Stimulated activated CD4-positive, alpha-beta T cell treated with anti-CD3 and anti-CD28 coated beads, Interleukin-12 subunit alpha, Interleukin-12 subunit beta, amount 100 ng/mL, for 24 hours (primary cell): ENCODE measurements at regions not wholly inside any gene's neighbourhood (a gene's known extent, or its start where the extent isn't known, plus 50 kb on each side); places are given as distances from the start of the nearest gene placed in this dataset.

Experiments used
- DNase-seq, 2 experiments: peaks; one replicate each; pipeline ENCODE4 v3.0.0-alpha.2; 2020; ENCODE audit warnings: low read depth in 2 of 2

DNA sequence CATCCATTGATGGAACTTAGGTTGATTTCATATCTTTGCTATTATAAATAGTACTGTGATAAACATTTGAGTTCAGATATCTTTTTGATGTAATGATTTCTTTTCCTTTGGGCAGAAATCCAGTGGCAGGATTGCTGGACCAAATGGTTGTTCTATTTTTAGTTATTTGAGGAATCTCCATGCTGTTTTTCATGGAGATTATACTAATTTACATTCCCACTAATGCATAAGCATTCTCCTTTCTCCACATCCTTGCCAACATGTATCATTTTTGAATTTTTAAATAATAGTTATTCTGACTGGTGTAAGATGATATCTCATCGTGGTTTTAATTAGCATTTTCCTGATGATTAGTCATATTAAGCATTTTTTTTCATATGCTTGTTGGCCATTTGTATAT is 144.0 kb upstream of the SUCLG2 start:
- no peak for DNase-seq

DNA sequence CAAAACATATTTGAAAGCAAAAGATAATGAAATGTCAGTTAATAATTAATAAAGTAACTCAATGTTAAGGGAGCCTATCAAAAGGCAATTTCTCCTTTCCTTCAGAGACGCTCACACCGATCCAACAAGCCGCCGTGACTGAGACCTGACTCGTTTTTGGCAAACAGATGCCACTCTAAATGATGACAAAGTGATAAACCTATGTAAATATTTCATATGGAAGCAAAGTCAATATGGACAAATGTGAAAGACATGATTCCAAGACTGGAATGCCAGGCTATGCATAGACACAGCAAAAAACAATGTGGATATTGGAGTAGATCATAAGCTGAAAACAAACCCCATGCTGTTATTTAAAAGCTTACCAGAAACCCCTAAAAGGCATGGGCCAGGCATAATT is 137.2 kb upstream of the SUCLG2 start:
- no peak for DNase-seq

- DNase-seq: peak; percentile 16 to 45
Measured at GRCh38 chr3:67790043-67790442, 135.6 kb upstream of the SUCLG2 start.

DNA sequence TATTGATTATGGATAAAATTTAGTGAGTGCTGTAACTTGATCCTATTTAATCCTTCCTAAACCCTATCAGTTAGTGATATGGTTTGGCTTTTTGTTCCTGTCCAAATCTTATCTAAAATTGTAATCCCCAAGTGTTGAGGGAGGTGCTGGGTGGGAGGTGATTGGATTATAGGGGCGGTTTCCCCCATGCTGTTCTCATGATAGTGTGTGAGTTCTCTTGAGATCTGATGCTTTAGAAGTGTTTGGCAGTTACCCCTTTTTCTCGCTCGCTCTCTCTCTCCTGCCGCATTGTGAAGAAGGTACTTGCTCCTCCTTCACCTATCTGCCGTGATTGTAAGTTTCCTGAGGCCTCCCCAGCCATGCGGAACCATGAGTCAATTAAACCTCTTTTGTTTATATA is 134.0 kb upstream of the SUCLG2 start:
- no peak for DNase-seq

DNA sequence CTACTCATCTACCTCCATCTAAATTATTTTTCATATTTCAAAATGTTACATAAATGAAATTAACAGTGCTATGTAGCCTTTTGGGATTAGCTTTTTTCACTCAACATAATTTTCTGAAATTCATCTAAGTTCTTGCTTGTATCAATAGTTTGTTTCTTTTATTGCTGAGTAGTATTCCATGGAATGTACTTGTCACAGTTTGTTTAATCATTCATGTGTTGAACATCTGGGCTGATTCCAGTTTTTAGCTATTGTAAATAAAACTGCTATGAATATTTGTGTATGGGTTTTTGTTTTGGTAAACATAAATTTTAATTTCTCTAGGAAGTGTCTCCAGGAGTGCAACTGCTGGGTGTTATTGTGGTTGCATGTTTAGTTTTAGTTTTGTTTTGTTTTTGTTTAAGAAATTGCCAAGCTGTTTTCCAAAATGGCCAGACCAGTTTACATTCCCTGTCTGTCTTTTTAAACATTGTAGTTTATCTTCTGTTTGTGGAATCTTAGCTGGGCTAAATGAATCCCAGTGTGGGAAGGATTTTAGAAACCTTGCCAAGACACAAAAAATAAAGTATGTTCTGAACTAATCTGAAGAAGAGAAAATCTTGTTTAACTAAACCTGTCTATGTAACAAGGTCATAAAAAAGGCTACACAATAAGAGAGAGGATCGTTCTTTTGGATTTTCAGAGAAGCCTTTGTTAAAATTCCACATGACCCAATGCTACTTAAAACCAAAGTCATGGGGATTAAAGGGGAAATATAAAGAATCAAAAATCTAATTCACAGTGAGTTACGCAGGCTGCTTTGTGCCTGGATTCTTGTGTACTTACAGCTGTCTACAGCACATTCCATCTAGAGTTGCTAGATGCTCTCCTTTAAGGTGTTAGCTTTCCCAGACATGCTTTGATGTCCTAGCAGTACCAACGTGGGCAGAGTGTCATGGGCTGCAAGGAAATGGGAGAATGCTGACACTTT is 129.2 kb upstream of the SUCLG2 start:
- no peak for DNase-seq

- DNase-seq: no peak
Measured at GRCh38 chr3:67781871-67782270, 127.5 kb upstream of the SUCLG2 start.

DNA sequence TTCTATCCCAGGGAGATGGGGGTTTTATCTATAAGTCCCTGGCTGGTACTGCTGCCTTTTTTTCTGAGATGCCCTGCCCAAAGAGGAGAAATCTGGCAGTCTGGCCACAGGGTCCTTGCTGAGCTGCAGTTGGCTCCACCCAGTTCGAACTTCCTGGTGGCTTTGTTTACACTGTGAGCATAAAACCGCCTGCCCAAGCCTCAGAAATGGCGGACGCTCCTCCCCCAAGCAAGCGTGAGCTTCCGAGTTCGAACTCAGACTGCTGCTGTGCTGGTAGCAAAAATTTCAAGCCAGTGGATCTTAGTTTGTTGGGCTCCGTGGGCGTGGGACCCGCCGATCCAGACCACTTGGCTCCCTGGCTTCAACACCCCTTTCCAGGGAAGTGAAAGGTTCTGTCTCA is 126.8 kb upstream of the SUCLG2 start:
- DNase-seq: no peak

GRCh38 chr3:67774676-67775075 is 120.3 kb upstream of the SUCLG2 start:
- DNase-seq: no peak

DNA sequence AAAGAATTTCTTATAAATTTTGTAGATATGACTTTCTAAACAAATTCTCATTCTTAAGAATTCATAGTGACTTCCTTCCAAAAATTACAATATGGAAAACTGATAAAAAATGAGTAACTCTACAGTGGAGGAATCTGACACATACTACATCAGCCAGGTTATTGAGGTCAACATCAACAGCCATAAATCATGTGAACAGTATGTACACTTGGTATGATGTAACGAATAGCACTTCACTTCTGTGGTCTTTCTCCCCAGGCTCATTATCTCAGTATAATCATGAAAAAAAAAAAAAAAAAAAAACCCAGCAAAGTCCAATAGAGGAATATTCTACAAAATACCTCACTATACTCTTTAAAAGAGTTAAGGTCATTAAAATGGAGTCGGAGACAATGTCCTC is 111.2 kb upstream of the SUCLG2 start:
- DNase-seq: no peak

DNA sequence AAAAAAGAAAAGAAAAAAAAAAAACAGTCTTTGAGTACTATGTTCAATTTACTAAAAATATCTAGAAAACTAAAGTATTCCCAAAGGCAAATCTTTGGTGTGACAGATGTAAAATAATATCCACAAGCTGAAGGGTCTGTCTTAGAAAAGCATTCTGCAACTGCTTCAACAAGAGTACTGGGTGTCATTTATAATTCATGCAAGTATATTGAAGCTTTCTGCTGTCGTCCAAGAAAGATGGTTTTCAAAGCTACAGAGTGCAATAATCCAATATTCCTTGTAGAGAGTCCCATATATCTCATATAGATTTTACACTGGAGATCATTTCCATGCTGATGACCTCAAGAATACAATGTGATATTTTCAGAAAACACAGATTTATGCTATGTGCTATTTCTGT is 90.9 kb upstream of the SUCLG2 start:
- DNase-seq: no peak

- DNase-seq: no peak
Measured at GRCh38 chr3:67744699-67745098, 90.3 kb upstream of the SUCLG2 start.

DNA sequence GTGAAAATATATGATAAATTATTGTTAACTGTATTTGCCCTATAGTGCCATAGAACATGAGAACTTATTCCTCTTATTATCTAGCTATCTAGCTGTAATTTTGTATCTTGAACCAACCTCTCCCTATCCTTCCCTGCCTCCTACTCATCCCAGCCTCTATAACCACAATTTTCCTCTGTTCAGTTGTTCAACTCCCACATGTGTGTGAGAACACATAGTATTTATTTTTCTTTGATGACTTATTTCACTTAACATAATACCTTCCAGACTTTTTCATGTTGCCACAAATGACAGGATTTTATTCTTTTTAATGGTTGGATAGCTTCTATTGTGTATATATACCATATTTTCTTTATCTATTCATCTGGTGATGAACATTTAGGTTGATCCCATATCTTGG is 85.4 kb upstream of the SUCLG2 start:
- no peak for DNase-seq

- no peak for DNase-seq
Measured at GRCh38 chr3:67737906-67738865, 83.8 kb upstream of the SUCLG2 start.

DNA sequence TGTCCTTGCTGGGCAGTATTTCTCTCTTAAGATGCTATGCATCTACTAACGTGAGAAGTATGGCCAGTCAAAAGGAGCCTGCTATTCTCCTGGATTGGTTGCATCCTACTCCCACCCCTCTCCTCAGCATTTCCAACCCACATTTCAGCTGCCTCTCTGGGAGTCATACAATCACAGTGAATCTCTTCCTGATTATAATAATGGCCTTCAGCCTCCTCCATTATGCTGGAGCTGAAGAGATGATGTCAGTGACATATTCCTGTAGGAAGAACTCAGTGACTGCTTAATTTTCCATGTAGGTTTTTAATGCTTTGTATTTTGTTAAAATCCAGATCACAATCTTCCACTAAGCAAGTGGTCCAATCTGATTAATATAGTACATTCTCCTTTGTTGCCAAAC is 82.7 kb upstream of the SUCLG2 start:
- no peak for DNase-seq

GRCh38 chr3:67733269-67733950 is 79.0 kb upstream of the SUCLG2 start:
- DNase-seq: no peak

DNA sequence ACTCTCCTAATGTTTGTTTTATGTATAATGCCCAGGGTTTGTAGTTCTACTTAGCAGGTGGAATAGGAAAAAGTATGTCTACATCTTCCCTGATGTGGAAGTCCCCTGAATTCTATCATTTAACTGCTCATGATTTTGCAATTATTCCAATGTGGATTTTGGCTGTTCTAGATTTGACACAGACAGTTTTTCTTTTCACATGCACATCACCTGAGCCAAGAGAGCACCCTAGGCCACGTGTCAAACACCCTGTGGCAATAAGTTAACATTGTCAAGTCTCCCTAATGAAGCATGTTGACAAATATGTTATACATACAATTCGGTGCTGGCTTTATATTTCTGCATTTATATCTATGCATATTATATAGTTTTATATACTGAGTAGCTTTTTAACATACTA is 70.0 kb upstream of the SUCLG2 start:
- no peak for DNase-seq

DNA sequence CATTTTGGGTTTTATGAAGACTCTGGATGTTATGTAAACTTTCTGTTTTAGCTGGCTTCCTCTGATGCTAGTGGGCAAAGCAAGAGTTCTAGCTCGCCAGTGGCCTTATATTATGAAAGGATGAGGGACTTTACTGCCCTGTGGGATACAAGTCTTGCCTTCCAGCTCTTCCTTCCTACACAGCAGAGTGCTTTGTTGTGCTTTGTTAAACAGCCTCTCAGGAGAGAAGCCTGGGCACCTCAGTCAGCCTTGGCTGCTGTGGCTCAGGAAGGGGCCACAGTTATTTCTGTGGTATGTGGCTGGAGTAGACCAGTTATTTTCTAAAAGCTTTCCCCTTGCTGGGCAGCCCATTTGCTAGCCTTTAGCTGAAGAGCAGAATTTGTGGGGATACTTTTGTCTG is 69.5 kb upstream of the SUCLG2 start:
- DNase-seq: no peak

DNA sequence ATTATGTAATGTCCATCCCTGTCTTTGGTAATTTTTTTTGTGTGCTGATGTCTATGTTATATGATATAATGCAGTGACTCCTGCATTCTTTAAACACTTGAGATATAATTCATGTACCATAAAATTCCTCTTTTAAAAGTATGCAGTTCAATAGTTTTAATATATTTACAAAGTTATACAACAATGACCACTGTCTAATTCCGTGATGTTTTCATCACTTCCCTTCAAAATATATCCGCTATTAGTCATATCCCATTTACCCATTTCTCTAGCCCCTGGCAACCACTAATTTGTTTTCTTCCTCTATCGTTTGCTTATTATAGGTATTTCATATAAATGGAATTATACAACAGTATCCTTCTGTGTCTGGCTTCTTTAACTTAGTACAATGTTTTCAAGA is 64.9 kb upstream of the SUCLG2 start:
- no peak for DNase-seq

GRCh38 chr3:67715971-67716370 is 61.6 kb upstream of the SUCLG2 start:
- no peak for DNase-seq

GRCh38 chr3:67713764-67714469 is 59.5 kb upstream of the SUCLG2 start:
- no peak for DNase-seq

GRCh38 chr3:67712259-67712658 is 57.8 kb upstream of the SUCLG2 start:
- DNase-seq: no peak
